WTC11 (cell line): ENCODE measurements at regions not wholly inside any gene's neighbourhood (a gene's known extent, or its start where the extent isn't known, plus 50 kb on each side); places are given as distances from the start of the nearest gene placed in this dataset.

Source experiments
- ATF3 ChIP-seq: sonication (generic); formaldehyde crosslinking; conservative IDR thresholded peaks from 2 replicates; pipeline ENCODE4 v1.8.1; 2022; ENCODE audit warnings: mild to moderate bottlenecking, missing genetic modification reagents
- CTCF ChIP-seq: fragments of 200-600 bp; IDR thresholded peaks from 2 replicates; pipeline ENCODE4 v1.8.0; 2022; ENCODE audit warnings: antibody characterized with exemption
- ELF4 ChIP-seq: sonication (generic); formaldehyde crosslinking; IDR thresholded peaks from 2 replicates; pipeline ENCODE4 v1.8.1; 2022; ENCODE audit warnings: low read depth, mild to moderate bottlenecking, moderate library complexity, missing genetic modification reagents
- ESRRA ChIP-seq: sonication (generic); formaldehyde crosslinking; IDR thresholded peaks from 2 replicates; pipeline ENCODE4 v1.8.1; 2022; ENCODE audit warnings: mild to moderate bottlenecking, missing genetic modification reagents, borderline replicate concordance
- NR3C1 ChIP-seq: sonication (generic); formaldehyde crosslinking; conservative IDR thresholded peaks from 2 replicates; pipeline ENCODE4 v1.8.1; 2023; ENCODE audit warnings: low read depth, mild to moderate bottlenecking, missing genetic modification reagents
- ZBTB43 ChIP-seq: sonication (generic); formaldehyde crosslinking; IDR thresholded peaks from 2 replicates; pipeline ENCODE4 v1.8.1; 2023; ENCODE audit warnings: mild to moderate bottlenecking, missing genetic modification reagents
- TF ChIP-seq, protein P1 (sequence below): sonication (generic); formaldehyde crosslinking; IDR thresholded peaks from 2 replicates; pipeline ENCODE4 v1.8.1; 2022; ENCODE audit warnings: low read depth, mild to moderate bottlenecking, moderate library complexity, missing genetic modification reagents, borderline replicate concordance

DNA sequence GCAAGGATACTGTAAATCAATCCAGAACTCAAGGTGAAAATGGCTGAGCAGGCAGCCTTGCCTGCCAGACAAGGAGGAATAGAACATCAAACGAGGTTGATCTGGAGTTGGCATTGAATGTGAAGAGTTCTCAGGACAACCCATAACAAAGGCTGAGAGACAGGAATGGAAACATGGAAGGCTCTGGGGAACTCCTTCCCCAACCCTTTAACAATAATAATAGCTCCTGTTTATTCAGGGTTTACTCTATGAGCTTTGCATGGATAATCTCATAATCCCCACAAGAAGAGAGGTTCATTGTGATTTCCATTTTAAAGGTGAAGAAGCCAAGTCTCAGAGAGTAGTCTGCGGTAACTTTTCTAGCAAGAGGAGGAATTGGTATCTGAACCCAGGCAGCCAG lies 151.7 kb downstream of the SOD2 start:
- TF ChIP-seq ESRRA (CRISPR knock-in tag) (no peak), ZBTB43 (CRISPR knock-in tag) (no peak), CTCF (no peak), ELF4 (CRISPR knock-in tag) (no peak), ATF3 (CRISPR knock-in tag) (no peak), NR3C1 (CRISPR knock-in tag) (no peak)
- TF ChIP-seq, protein P1, sequence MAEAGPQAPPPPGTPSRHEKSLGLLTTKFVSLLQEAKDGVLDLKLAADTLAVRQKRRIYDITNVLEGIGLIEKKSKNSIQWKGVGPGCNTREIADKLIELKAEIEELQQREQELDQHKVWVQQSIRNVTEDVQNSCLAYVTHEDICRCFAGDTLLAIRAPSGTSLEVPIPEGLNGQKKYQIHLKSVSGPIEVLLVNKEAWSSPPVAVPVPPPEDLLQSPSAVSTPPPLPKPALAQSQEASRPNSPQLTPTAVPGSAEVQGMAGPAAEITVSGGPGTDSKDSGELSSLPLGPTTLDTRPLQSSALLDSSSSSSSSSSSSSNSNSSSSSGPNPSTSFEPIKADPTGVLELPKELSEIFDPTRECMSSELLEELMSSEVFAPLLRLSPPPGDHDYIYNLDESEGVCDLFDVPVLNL (CRISPR knock-in tag) = no peak
